ENCODE measurements at regions not wholly inside any gene's neighbourhood (a gene's known extent, or its start where the extent isn't known, plus 50 kb on each side); places are given as distances from the start of the nearest gene placed in this dataset.

- no peak for TF ChIP-seq CTCF (conservative IDR thresholded peaks at IDR 0.05; ENCODE audit: low read depth, low read length)
- TF ChIP-seq EZH2 (IDR thresholded peaks at IDR 0.05; ENCODE audit: borderline replicate concordance, low read depth, low read length, poor library complexity, severe bottlenecking), result no peak
Observed at GRCh38 chr1:104574620-104575019, 824.9 kb downstream of the AMY1C start.

Measured in A673 (cell line).